GM23248 (cell line): ENCODE measurements at regions not wholly inside any gene's neighbourhood (a gene's known extent, or its start where the extent isn't known, plus 50 kb on each side); places are given as distances from the start of the nearest gene placed in this dataset.

Source experiments
- DNase-seq: peaks from one replicate; pipeline ENCODE4 v3.0.0-alpha.2; 2015
- H2AFZ ChIP-seq: fragments of 200-600 bp; sonication (generic); 2 replicates; pipeline ENCODE4 v1.6.1; 2016; ENCODE audit warnings: antibody characterized with exemption
- H3F3A ChIP-seq: fragments of 200-600 bp; sonication (generic); 2 replicates; pipeline ENCODE4 v1.6.1; 2016; ENCODE audit warnings: mild to moderate bottlenecking, antibody characterized with exemption, mixed run types; ENCODE audit not compliant: insufficient read depth
- H3K27ac ChIP-seq: fragments of 200-600 bp; sonication (generic); 2 replicates; pipeline ENCODE4 v1.5.1; 2016; ENCODE audit warnings: mild to moderate bottlenecking
- H3K27me3 ChIP-seq: fragments of 200-600 bp; sonication (generic); replicated peaks from 2 replicates; pipeline ENCODE4 v1.6.1; 2016; ENCODE audit warnings: mild to moderate bottlenecking; ENCODE audit not compliant: insufficient read depth
- H3K36me3 ChIP-seq: fragments of 200-600 bp; sonication (generic); 2 replicates; pipeline ENCODE4 v1.6.1; 2016; ENCODE audit warnings: low read depth, mild to moderate bottlenecking
- H3K4me1 ChIP-seq: fragments of 200-600 bp; sonication (generic); 2 replicates; pipeline ENCODE4 v1.6.1; 2016; ENCODE audit warnings: mild to moderate bottlenecking; ENCODE audit not compliant: insufficient read depth
- H3K4me2 ChIP-seq: fragments of 200-600 bp; sonication (generic); one replicate; pipeline ENCODE4 v1.6.1; 2016; ENCODE audit warnings: mild to moderate bottlenecking; ENCODE audit not compliant: unreplicated experiment
- H3K4me3 ChIP-seq: fragments of 200-600 bp; sonication (generic); 2 replicates; pipeline ENCODE4 v1.5.1; 2016; ENCODE audit warnings: mild to moderate bottlenecking
- H3K79me2 ChIP-seq: fragments of 200-600 bp; sonication (generic); 2 replicates; pipeline ENCODE4 v1.6.1; 2016; ENCODE audit warnings: mild to moderate bottlenecking; ENCODE audit not compliant: insufficient read depth
- H3K9ac ChIP-seq: fragments of 200-600 bp; sonication (generic); 2 replicates; pipeline ENCODE4 v1.6.1; 2016; ENCODE audit warnings: mild to moderate bottlenecking
- H3K9me2 ChIP-seq: fragments of 200-600 bp; sonication (generic); 2 replicates; pipeline ENCODE4 v1.6.1; 2016; ENCODE audit warnings: mixed run types, mild to moderate bottlenecking, moderate library complexity; ENCODE audit not compliant: insufficient read depth
- H3K9me3 ChIP-seq: fragments of 200-600 bp; sonication (generic); one replicate; pipeline ENCODE4 v1.6.1; 2017; ENCODE audit warnings: low read depth
- H4K20me1 ChIP-seq: fragments of 200-600 bp; sonication (generic); 2 replicates; pipeline ENCODE4 v1.6.0; 2016; ENCODE audit not compliant: insufficient read depth
- EZH2 ChIP-seq: fragments of 200-600 bp; sonication (generic); IDR thresholded peaks from 2 replicates; pipeline ENCODE4 v1.6.1; 2018; ENCODE audit warnings: antibody characterized with exemption, mild to moderate bottlenecking; ENCODE audit not compliant: insufficient read depth, poor library complexity, severe bottlenecking
- EZH2phosphoT487 ChIP-seq: fragments of 200-600 bp; sonication (generic); IDR thresholded peaks from 2 replicates; pipeline ENCODE4 v1.6.1; 2018; ENCODE audit warnings: antibody characterized with exemption, moderate library complexity, mild to moderate bottlenecking, low read depth; ENCODE audit not compliant: insufficient read depth
- WGBS, 2 experiments: methylation state at CpG; one replicate each; pipeline ENCODE4 v1.1.6; 2015 to 2017; ENCODE audit warnings: low lambda C conversion rate in 2 of 2, low coverage in 1 of 2; ENCODE audit errors: missing lambda C conversion rate in 2 of 2; 5-methylcytosine and 5-hydroxymethylcytosine counted together
- in situ Hi-C: fragments of 300-500 bp; cut with MboI; formaldehyde crosslinking; loops from 2 replicates; pipeline ENCODE4 v1.15.0; 2020

GRCh38 chr9:107694390-107694789 lies 204.8 kb upstream of the KLF4 start:
- Histone ChIP-seq H3K4me1 (no peaks in the 10 kb centered on the region; the same call in 1 of the 2 replicates), H3K9me3 (no peaks in the 10 kb centered on the region), H3K9me2 (no peaks in the 10 kb centered on the region), H3K79me2 (no peaks in the 10 kb centered on the region), H3K27ac (no peak overlapping the region), H3K27me3 (no peaks in the 10 kb centered on the region), H3F3A (peaks cover 5% of the 10 kb centered on the region; the same call in 1 of the 2 replicates), H3K4me2 (no peak overlapping the region), H3K36me3 (no peaks in the 10 kb centered on the region), H3K9ac (no peak overlapping the region), H3K4me3 (no peak overlapping the region), H4K20me1 (no peaks in the 10 kb centered on the region), H2AFZ (no peak overlapping the region)
- WGBS, 2 experiments, result 76 to 91% methylated on average over 1 of the region's 1 CpG
- in situ Hi-C loops, result no loop called here
- no peak for TF ChIP-seq EZH2phosphoT487
- TF ChIP-seq EZH2, result no peak
- no peak for DNase-seq

GRCh38 chr9:107693625-107694326 lies 204.2 kb upstream of the KLF4 start:
- no peaks in the 10 kb centered on the region for H3K9me2 ChIP-seq
- H3K4me3 ChIP-seq, result no peak overlapping the region
- WGBS, 2 experiments, result 45 to 54% methylated on average over 7 of the region's 7 CpGs
- H3K4me1 ChIP-seq, result no peaks in the 10 kb centered on the region; the same call in 1 of the 2 replicates
- H4K20me1 ChIP-seq, result no peaks in the 10 kb centered on the region
- no peak for TF ChIP-seq EZH2phosphoT487
- TF ChIP-seq EZH2, result no peak
- H3K79me2 ChIP-seq, result no peaks in the 10 kb centered on the region
- no peak overlapping the region for H2AFZ ChIP-seq
- no peaks in the 10 kb centered on the region for H3K9me3 ChIP-seq
- no peak overlapping the region for H3K4me2 ChIP-seq
- H3F3A ChIP-seq, result peaks cover 5% of the 10 kb centered on the region; the same call in 1 of the 2 replicates
- peak; percentile 70 for DNase-seq
- no peaks in the 10 kb centered on the region for H3K27me3 ChIP-seq
- H3K27ac ChIP-seq, result no peak overlapping the region
- no peak overlapping the region for H3K9ac ChIP-seq
- H3K36me3 ChIP-seq, result no peaks in the 10 kb centered on the region
- in situ Hi-C loops, result no loop called here

DNA sequence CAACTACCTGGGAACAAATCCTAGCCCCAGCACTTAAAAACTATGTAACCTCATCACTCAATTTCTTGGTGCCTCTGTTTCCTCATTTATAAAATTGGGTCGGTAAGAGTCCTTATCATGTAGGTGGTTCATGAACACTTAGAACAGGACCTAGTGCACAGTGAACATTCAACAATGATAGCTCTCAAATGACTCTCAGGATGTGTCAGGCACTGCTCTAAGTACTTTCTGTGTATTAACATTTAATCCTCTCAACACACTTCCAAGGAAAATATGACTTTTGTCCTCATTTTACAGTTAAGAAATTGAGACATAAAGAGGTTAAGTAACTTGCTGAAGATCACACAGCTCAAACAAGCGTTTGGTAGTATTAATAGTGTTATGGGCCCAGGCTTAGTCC lies 202.1 kb upstream of the KLF4 start:
- Histone ChIP-seq H3K27me3 (no peaks in the 10 kb centered on the region), H3K36me3 (no peaks in the 10 kb centered on the region), H3K9me3 (no peaks in the 10 kb centered on the region), H3K4me3 (no peak overlapping the region), H4K20me1 (no peaks in the 10 kb centered on the region), H3K4me2 (no peak overlapping the region), H2AFZ (no peak overlapping the region), H3K27ac (no peak overlapping the region), H3F3A (peaks cover 5% of the 10 kb centered on the region; the same call in 1 of the 2 replicates), H3K4me1 (no peaks in the 10 kb centered on the region; the same call in 1 of the 2 replicates), H3K9ac (no peak overlapping the region), H3K79me2 (no peaks in the 10 kb centered on the region), H3K9me2 (no peaks in the 10 kb centered on the region)
- in situ Hi-C loops, result no loop called here
- TF ChIP-seq EZH2phosphoT487, result no peak
- TF ChIP-seq EZH2, result no peak
- no peak for DNase-seq
- WGBS, 2 experiments, result 61 to 72% methylated on average over 2 of the region's 2 CpGs

- in situ Hi-C loops, result no loop called here
- H3K27me3 ChIP-seq, result no peaks in the 10 kb centered on the region
- no peaks in the 10 kb centered on the region; the same call in 1 of the 2 replicates for H3K4me1 ChIP-seq
- H3K9ac ChIP-seq, result no peak overlapping the region
- no peak overlapping the region for H3K4me2 ChIP-seq
- no peaks in the 10 kb centered on the region for H3K9me3 ChIP-seq
- TF ChIP-seq EZH2phosphoT487 (no peak), EZH2 (no peak)
- H3K79me2 ChIP-seq, result no peaks in the 10 kb centered on the region
- H3K4me3 ChIP-seq, result no peak overlapping the region
- peaks cover 12% of the 10 kb centered on the region; the same call in 1 of the 2 replicates for H3F3A ChIP-seq
- H4K20me1 ChIP-seq, result no peaks in the 10 kb centered on the region
- no peaks in the 10 kb centered on the region for H3K9me2 ChIP-seq
- no peaks in the 10 kb centered on the region for H3K36me3 ChIP-seq
- DNase-seq, result no peak
- WGBS, 2 experiments, result 32 to 44% methylated on average over 5 of the region's 5 CpGs
- H3K27ac ChIP-seq, result no peak overlapping the region
- H2AFZ ChIP-seq, result no peak overlapping the region
These were observed 200.5 kb upstream of the KLF4 start for GRCh38 chr9:107690021-107690420.
